CD1c-positive myeloid dendritic cell (primary cell): ENCODE measurements at regions not wholly inside any gene's neighbourhood (a gene's known extent, or its start where the extent isn't known, plus 50 kb on each side); places are given as distances from the start of the nearest gene placed in this dataset.

Experiments
- DNase-seq: peaks from one replicate; pipeline ENCODE4 v3.0.0-alpha.2; 2016; ENCODE audit errors: extremely low spot score

GRCh38 chr6:159118924-159119323, 50.3 kb upstream of the FNDC1 start:
- DNase-seq = no peak

GRCh38 chr6:159117563-159117962, 51.6 kb upstream of the FNDC1 start:
- DNase-seq = peak; percentile 79

- DNase-seq = peak; percentile 78
Measured at GRCh38 chr6:159117046-159117445, 52.2 kb upstream of the FNDC1 start.

- peak; percentile 90 for DNase-seq
Measured at GRCh38 chr6:159116343-159116742, 52.9 kb upstream of the FNDC1 start.

GRCh38 chr6:159114569-159114968, 54.6 kb upstream of the FNDC1 start:
- DNase-seq = no peak

GRCh38 chr6:159113223-159113622, 56.0 kb upstream of the FNDC1 start:
- DNase-seq = no peak

- no peak for DNase-seq
Measured at GRCh38 chr6:159112714-159113113, 56.5 kb upstream of the FNDC1 start.

GRCh38 chr6:159110748-159111147, 58.5 kb upstream of the FNDC1 start:
- no peak for DNase-seq

GRCh38 chr6:159110013-159110412, 59.2 kb upstream of the FNDC1 start:
- DNase-seq = peak; percentile 68

- peak; percentile 52 for DNase-seq
Measured at GRCh38 chr6:159109391-159109790, 59.8 kb upstream of the FNDC1 start.

- DNase-seq = no peak
Measured at GRCh38 chr6:159108426-159108985, 60.7 kb upstream of the FNDC1 start.

- peak; percentile 36 for DNase-seq
Measured at GRCh38 chr6:159107451-159108260, 61.5 kb upstream of the FNDC1 start.

GRCh38 chr6:159106627-159107241, 61.9 kb upstream of the TAGAP start:
- DNase-seq = peak; percentile 97

- DNase-seq = no peak
Measured at GRCh38 chr6:159105716-159106115, 60.9 kb upstream of the TAGAP start.

GRCh38 chr6:159104931-159105330, 60.1 kb upstream of the TAGAP start:
- no peak for DNase-seq

- DNase-seq = peak; percentile 85
Measured at GRCh38 chr6:159104163-159104925, 59.6 kb upstream of the TAGAP start.

- DNase-seq = no peak
Measured at GRCh38 chr6:159103396-159104162, 58.8 kb upstream of the TAGAP start.

GRCh38 chr6:159102373-159103160, 57.8 kb upstream of the TAGAP start:
- no peak for DNase-seq

GRCh38 chr6:159101656-159102055, 56.9 kb upstream of the TAGAP start:
- DNase-seq = no peak

- DNase-seq = no peak
Measured at GRCh38 chr6:159100395-159101182, 55.8 kb upstream of the TAGAP start.
